Neural cell (in vitro differentiated cells): ENCODE measurements at regions not wholly inside any gene's neighbourhood (a gene's known extent, or its start where the extent isn't known, plus 50 kb on each side); places are given as distances from the start of the nearest gene placed in this dataset.

Experiments
- H2AFZ ChIP-seq: fragments of 200-600, 300-800 bp; sonication (generic), shearing (Covaris generic); 2 replicates; pipeline ENCODE4 v1.6.0; 2014; ENCODE audit warnings: low read depth, mild to moderate bottlenecking, antibody characterized with exemption, low read length, moderate library complexity
- H3F3A ChIP-seq: fragments of 200-600 bp; shearing (Covaris generic); 2 replicates; pipeline ENCODE4 v1.6.1; 2016; ENCODE audit warnings: mild to moderate bottlenecking, moderate library complexity, mixed read lengths, antibody characterized with exemption, low read length; ENCODE audit not compliant: insufficient read depth, poor library complexity, severe bottlenecking
- H3K27ac ChIP-seq: fragments of 200-600, 300-800 bp; sonication (generic), shearing (Covaris generic); 2 replicates; pipeline ENCODE4 v1.5.1; 2014; ENCODE audit warnings: mild to moderate bottlenecking, low read length, moderate library complexity
- H3K27me3 ChIP-seq: fragments of 300-800, 200-600 bp; sonication (generic), shearing (Covaris generic); 2 replicates; pipeline ENCODE4 v1.6.0; 2014; ENCODE audit warnings: mild to moderate bottlenecking, low read depth, low read length, moderate library complexity; ENCODE audit not compliant: insufficient read depth
- H3K36me3 ChIP-seq: fragments of 300-800, 200-600 bp; sonication (generic), shearing (Covaris generic); 2 replicates; pipeline ENCODE4 v1.5.1; 2014; ENCODE audit warnings: mild to moderate bottlenecking, antibody characterized with exemption, low read length, moderate library complexity; ENCODE audit not compliant: insufficient read depth
- H3K4me2 ChIP-seq: fragments of 300-800, 200-600 bp; sonication (generic), shearing (Covaris generic); 2 replicates; pipeline ENCODE4 v1.6.0; 2014; ENCODE audit warnings: mild to moderate bottlenecking, low read length
- H3K4me3 ChIP-seq: fragments of 300-800, 200-600 bp; sonication (generic), shearing (Covaris generic); 2 replicates; pipeline ENCODE4 v1.5.1; 2014; ENCODE audit warnings: mild to moderate bottlenecking, low read length, moderate library complexity
- H3K79me2 ChIP-seq: fragments of 200-600 bp; shearing (Covaris generic); replicated peaks from 2 replicates; pipeline ENCODE4 v1.6.0; 2014; ENCODE audit warnings: mild to moderate bottlenecking, low read length, moderate library complexity; ENCODE audit not compliant: insufficient read depth
- H3K9ac ChIP-seq: fragments of 300-800, 200-600 bp; sonication (generic), shearing (Covaris generic); 2 replicates; pipeline ENCODE4 v1.6.1; 2016; ENCODE audit warnings: mild to moderate bottlenecking, low read length, mixed read lengths
- H3K9me2 ChIP-seq: fragments of 200-600 bp; shearing (Covaris generic); 2 replicates; pipeline ENCODE4 v1.6.1; 2016; ENCODE audit warnings: mild to moderate bottlenecking, low read length, mixed read lengths; ENCODE audit not compliant: insufficient read depth
- H3K9me3 ChIP-seq: fragments of 200-600, 300-800 bp; sonication (generic), shearing (Covaris generic); 2 replicates; pipeline ENCODE4 v1.6.1; 2016; ENCODE audit warnings: mild to moderate bottlenecking, mixed run types, low read length, moderate library complexity, mixed read lengths
- H4K20me1 ChIP-seq: fragments of 200-600 bp; shearing (Covaris generic); 2 replicates; pipeline ENCODE4 v1.6.1; 2016; ENCODE audit warnings: mild to moderate bottlenecking, mixed run types; ENCODE audit not compliant: insufficient read depth
- CTCF ChIP-seq: fragments of 450-650 bp; IDR thresholded peaks from 2 replicates; pipeline ENCODE4 v1.5.1; 2014; ENCODE audit warnings: antibody characterized with exemption, mild to moderate bottlenecking, moderate library complexity; ENCODE audit not compliant: poor library complexity, severe bottlenecking
- EP300 ChIP-seq: fragments of 450-650 bp; conservative IDR thresholded peaks from 2 replicates; pipeline ENCODE4 v1.6.1; 2014; ENCODE audit warnings: antibody characterized with exemption, mild to moderate bottlenecking, moderate library complexity; ENCODE audit not compliant: poor library complexity, severe bottlenecking
- EZH2 ChIP-seq: fragments of 200-600, 300-800 bp; shearing (Covaris generic), sonication (generic); IDR thresholded peaks from 2 replicates; pipeline ENCODE4 v1.6.1; 2014; ENCODE audit warnings: antibody characterized with exemption, low read length, borderline replicate concordance, mild to moderate bottlenecking; ENCODE audit not compliant: insufficient read depth, poor library complexity, severe bottlenecking
- MXI1 ChIP-seq: fragments of 450-650 bp; conservative IDR thresholded peaks from 2 replicates; pipeline ENCODE4 v1.6.1; 2014; ENCODE audit warnings: antibody characterized with exemption, mild to moderate bottlenecking; ENCODE audit not compliant: poor library complexity, severe bottlenecking
- POLR2AphosphoS5 ChIP-seq: IDR thresholded peaks from 2 replicates; pipeline ENCODE4 v1.6.1; 2012
- RAD21 ChIP-seq: fragments of 450-650 bp; conservative IDR thresholded peaks from 2 replicates; pipeline ENCODE4 v1.6.1; 2014; ENCODE audit warnings: antibody characterized with exemption, mild to moderate bottlenecking, moderate library complexity
- SMC3 ChIP-seq: fragments of 450-650 bp; conservative IDR thresholded peaks from 2 replicates; pipeline ENCODE4 v1.6.1; 2014; ENCODE audit warnings: antibody characterized with exemption, mild to moderate bottlenecking, moderate library complexity; ENCODE audit not compliant: poor library complexity
- TAF1 ChIP-seq: IDR thresholded peaks from 2 replicates; pipeline ENCODE4 v1.6.1; 2012; ENCODE audit warnings: low read depth
- TF ChIP-seq, protein P1 (sequence below): IDR thresholded peaks from 2 replicates; pipeline ENCODE4 v1.6.1; 2012; ENCODE audit warnings: borderline replicate concordance

GRCh38 chr9:88659126-88659525, 124.1 kb downstream of the NXNL2 start:
- H3F3A ChIP-seq: no peaks in the 10 kb centered on the region
- H3K27me3 ChIP-seq: no peaks in the 10 kb centered on the region
- no peaks in the 10 kb centered on the region for H3K79me2 ChIP-seq
- no peak overlapping the region for H3K9ac ChIP-seq
- no peaks in the 10 kb centered on the region for H3K9me2 ChIP-seq
- no peaks in the 10 kb centered on the region for H4K20me1 ChIP-seq
- no peak overlapping the region for H2AFZ ChIP-seq
- H3K4me2 ChIP-seq: no peak overlapping the region
- no peak overlapping the region for H3K27ac ChIP-seq
- TF ChIP-seq TAF1: no peak
- H3K4me3 ChIP-seq: no peak overlapping the region
- H3K36me3 ChIP-seq: no peaks in the 10 kb centered on the region
- no peaks in the 10 kb centered on the region for H3K9me3 ChIP-seq

GRCh38 chr9:88660611-88661010, 125.6 kb downstream of the NXNL2 start:
- Histone ChIP-seq H3K36me3 (no peaks in the 10 kb centered on the region), H3K9me2 (no peaks in the 10 kb centered on the region), H3K27me3 (no peaks in the 10 kb centered on the region), H3F3A (no peaks in the 10 kb centered on the region), H3K27ac (no peak overlapping the region), H3K9ac (no peak overlapping the region), H3K4me2 (no peak overlapping the region), H3K79me2 (no peaks in the 10 kb centered on the region), H3K4me3 (no peak overlapping the region), H3K9me3 (no peaks in the 10 kb centered on the region), H2AFZ (no peak overlapping the region), H4K20me1 (no peaks in the 10 kb centered on the region)
- TF ChIP-seq, protein P1, sequence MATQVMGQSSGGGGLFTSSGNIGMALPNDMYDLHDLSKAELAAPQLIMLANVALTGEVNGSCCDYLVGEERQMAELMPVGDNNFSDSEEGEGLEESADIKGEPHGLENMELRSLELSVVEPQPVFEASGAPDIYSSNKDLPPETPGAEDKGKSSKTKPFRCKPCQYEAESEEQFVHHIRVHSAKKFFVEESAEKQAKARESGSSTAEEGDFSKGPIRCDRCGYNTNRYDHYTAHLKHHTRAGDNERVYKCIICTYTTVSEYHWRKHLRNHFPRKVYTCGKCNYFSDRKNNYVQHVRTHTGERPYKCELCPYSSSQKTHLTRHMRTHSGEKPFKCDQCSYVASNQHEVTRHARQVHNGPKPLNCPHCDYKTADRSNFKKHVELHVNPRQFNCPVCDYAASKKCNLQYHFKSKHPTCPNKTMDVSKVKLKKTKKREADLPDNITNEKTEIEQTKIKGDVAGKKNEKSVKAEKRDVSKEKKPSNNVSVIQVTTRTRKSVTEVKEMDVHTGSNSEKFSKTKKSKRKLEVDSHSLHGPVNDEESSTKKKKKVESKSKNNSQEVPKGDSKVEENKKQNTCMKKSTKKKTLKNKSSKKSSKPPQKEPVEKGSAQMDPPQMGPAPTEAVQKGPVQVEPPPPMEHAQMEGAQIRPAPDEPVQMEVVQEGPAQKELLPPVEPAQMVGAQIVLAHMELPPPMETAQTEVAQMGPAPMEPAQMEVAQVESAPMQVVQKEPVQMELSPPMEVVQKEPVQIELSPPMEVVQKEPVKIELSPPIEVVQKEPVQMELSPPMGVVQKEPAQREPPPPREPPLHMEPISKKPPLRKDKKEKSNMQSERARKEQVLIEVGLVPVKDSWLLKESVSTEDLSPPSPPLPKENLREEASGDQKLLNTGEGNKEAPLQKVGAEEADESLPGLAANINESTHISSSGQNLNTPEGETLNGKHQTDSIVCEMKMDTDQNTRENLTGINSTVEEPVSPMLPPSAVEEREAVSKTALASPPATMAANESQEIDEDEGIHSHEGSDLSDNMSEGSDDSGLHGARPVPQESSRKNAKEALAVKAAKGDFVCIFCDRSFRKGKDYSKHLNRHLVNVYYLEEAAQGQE: no peak
- TF ChIP-seq MXI1: no peak
- TF ChIP-seq EP300: no peak
- no peak for TF ChIP-seq TAF1
- no peak for TF ChIP-seq SMC3
- TF ChIP-seq RAD21: no peak
- TF ChIP-seq CTCF: no peak
- TF ChIP-seq POLR2AphosphoS5: no peak
- TF ChIP-seq EZH2: no peak

- no peak for TF ChIP-seq EZH2
- no peak for TF ChIP-seq RAD21
- no peak for TF ChIP-seq EP300
- TF ChIP-seq, protein P1: no peak
- TF ChIP-seq CTCF: no peak
- no peak for TF ChIP-seq SMC3
- no peak for TF ChIP-seq MXI1
- no peak for TF ChIP-seq TAF1
- no peak for TF ChIP-seq POLR2AphosphoS5
- H3K4me3 ChIP-seq: no peak overlapping the region
- no peaks in the 10 kb centered on the region for H3K27me3 ChIP-seq
- no peaks in the 10 kb centered on the region for H3K9me3 ChIP-seq
- H3K79me2 ChIP-seq: no peaks in the 10 kb centered on the region
- no peaks in the 10 kb centered on the region for H4K20me1 ChIP-seq
- no peak overlapping the region for H2AFZ ChIP-seq
- H3K4me2 ChIP-seq: no peak overlapping the region
- H3K9ac ChIP-seq: no peak overlapping the region
- no peak overlapping the region for H3K27ac ChIP-seq
- H3F3A ChIP-seq: no peaks in the 10 kb centered on the region
- no peaks in the 10 kb centered on the region for H3K9me2 ChIP-seq
- H3K36me3 ChIP-seq: no peaks in the 10 kb centered on the region
Measured at GRCh38 chr9:88661759-88662158, 126.8 kb downstream of the NXNL2 start.
